Muscle of leg (tissue), 3 donors: ENCODE measurements at regions not wholly inside any gene's neighbourhood (a gene's known extent, or its start where the extent isn't known, plus 50 kb on each side); places are given as distances from the start of the nearest gene placed in this dataset.
A peak's percentile ranks its signal among the peaks of the same experiment; 100 is the strongest.

Experiments used
- DNase-seq: peaks from one replicate; pipeline ENCODE4 v3.0.0; 2013
- H3K27ac ChIP-seq: one replicate; pipeline ENCODE4 v1.5.1; 2013; ENCODE audit warnings: mild to moderate bottlenecking, low read length, control low read depth
- H3K27me3 ChIP-seq: one replicate; pipeline ENCODE4 v1.6.1; 2013; ENCODE audit warnings: low read length; ENCODE audit not compliant: control insufficient read depth, insufficient read depth
- H3K36me3 ChIP-seq: one replicate; pipeline ENCODE4 v1.6.1; 2013; ENCODE audit warnings: low read length; ENCODE audit not compliant: control insufficient read depth, insufficient read depth
- H3K4me1 ChIP-seq: one replicate; pipeline ENCODE4 v1.6.1; 2013; ENCODE audit warnings: low read length; ENCODE audit not compliant: control insufficient read depth, insufficient read depth
- H3K4me3 ChIP-seq: one replicate; pipeline ENCODE4 v1.5.1; 2013; ENCODE audit warnings: low read length, control low read depth
- H3K9me3 ChIP-seq: replicated peaks from 2 replicates; pipeline ENCODE4 v1.6.1; 2013; ENCODE audit warnings: low read depth, low read length; ENCODE audit not compliant: control insufficient read depth
- WGBS: methylation state at CpG from one replicate; pipeline ENCODE4 v1.1.5; 2013; ENCODE audit warnings: missing lambda C conversion rate; ENCODE audit not compliant: insufficient coverage; 5-methylcytosine and 5-hydroxymethylcytosine counted together

- DNase-seq = no peak
- H3K27me3 ChIP-seq = no peaks in the 10 kb centered on the region
- WGBS = no CpG with 5 or more reads among the region's 6 CpGs
- no peak overlapping the region for H3K27ac ChIP-seq
- H3K36me3 ChIP-seq = no peaks in the 10 kb centered on the region
- no peaks in the 10 kb centered on the region for H3K4me1 ChIP-seq
- H3K4me3 ChIP-seq = no peak overlapping the region
- H3K9me3 ChIP-seq = no peaks in the 10 kb centered on the region
Observed at GRCh38 chr6:104522533-104522932, 337.2 kb downstream of the HACE1 start.

GRCh38 chr6:104521176-104521575, 338.5 kb downstream of the HACE1 start:
- whole genome bisulfite sequencing = no CpG with 5 or more reads among the region's 3 CpGs
- Histone ChIP-seq H3K27me3 (no peaks in the 10 kb centered on the region), H3K9me3 (no peaks in the 10 kb centered on the region), H3K4me3 (no peak overlapping the region), H3K27ac (no peak overlapping the region), H3K36me3 (no peaks in the 10 kb centered on the region), H3K4me1 (no peaks in the 10 kb centered on the region)
- DNase-seq = peak; percentile 33

GRCh38 chr6:104519566-104519965, 340.2 kb downstream of the HACE1 start:
- no peak overlapping the region for H3K4me3 ChIP-seq
- no peaks in the 10 kb centered on the region for H3K4me1 ChIP-seq
- H3K27me3 ChIP-seq = no peaks in the 10 kb centered on the region
- 55% methylated on average over 2 of the region's 4 CpGs for WGBS
- H3K36me3 ChIP-seq = no peaks in the 10 kb centered on the region
- H3K27ac ChIP-seq = no peak overlapping the region
- no peak for DNase-seq
- H3K9me3 ChIP-seq = no peaks in the 10 kb centered on the region

GRCh38 chr6:104509355-104509754, 350.4 kb downstream of the HACE1 start:
- DNase-seq = no peak
- Histone ChIP-seq H3K27ac (no peak overlapping the region), H3K36me3 (no peaks in the 10 kb centered on the region), H3K4me1 (no peaks in the 10 kb centered on the region), H3K27me3 (no peaks in the 10 kb centered on the region), H3K9me3 (no peaks in the 10 kb centered on the region), H3K4me3 (no peak overlapping the region)
- 67% methylated on average over 1 of the region's 3 CpGs for WGBS

GRCh38 chr6:104506429-104506828, 353.3 kb downstream of the HACE1 start:
- Histone ChIP-seq H3K9me3 (no peaks in the 10 kb centered on the region), H3K27ac (no peak overlapping the region), H3K4me1 (no peaks in the 10 kb centered on the region), H3K4me3 (no peak overlapping the region), H3K27me3 (no peaks in the 10 kb centered on the region), H3K36me3 (no peaks in the 10 kb centered on the region)
- WGBS = 100% methylated on average over 1 of the region's 1 CpG
- no peak for DNase-seq

GRCh38 chr6:104505838-104506237, 353.9 kb downstream of the HACE1 start:
- Histone ChIP-seq H3K4me1 (no peaks in the 10 kb centered on the region), H3K9me3 (no peaks in the 10 kb centered on the region), H3K36me3 (no peaks in the 10 kb centered on the region), H3K27ac (no peak overlapping the region), H3K27me3 (no peaks in the 10 kb centered on the region), H3K4me3 (no peak overlapping the region)
- WGBS = no CpG with 5 or more reads among the region's 2 CpGs
- no peak for DNase-seq

GRCh38 chr6:104500265-104500664, 359.5 kb downstream of the HACE1 start:
- Histone ChIP-seq H3K27ac (no peak overlapping the region), H3K36me3 (no peaks in the 10 kb centered on the region), H3K27me3 (no peaks in the 10 kb centered on the region), H3K4me1 (no peaks in the 10 kb centered on the region), H3K9me3 (no peaks in the 10 kb centered on the region), H3K4me3 (no peak overlapping the region)
- no peak for DNase-seq
- 50% methylated on average over 1 of the region's 2 CpGs for WGBS

GRCh38 chr6:104486035-104486434, 373.7 kb downstream of the HACE1 start:
- WGBS = 13% methylated on average over 1 of the region's 3 CpGs
- Histone ChIP-seq H3K36me3 (no peaks in the 10 kb centered on the region), H3K4me1 (no peaks in the 10 kb centered on the region), H3K27ac (no peak overlapping the region), H3K4me3 (no peak overlapping the region), H3K27me3 (no peaks in the 10 kb centered on the region), H3K9me3 (no peaks in the 10 kb centered on the region)
- DNase-seq = peak; percentile 8

GRCh38 chr6:104484626-104485025, 375.1 kb downstream of the HACE1 start:
- no peak overlapping the region for H3K27ac ChIP-seq
- no peak for DNase-seq
- no peaks in the 10 kb centered on the region for H3K36me3 ChIP-seq
- no peaks in the 10 kb centered on the region for H3K27me3 ChIP-seq
- H3K9me3 ChIP-seq = no peaks in the 10 kb centered on the region
- H3K4me1 ChIP-seq = no peaks in the 10 kb centered on the region
- 56% methylated on average over 2 of the region's 3 CpGs for WGBS
- H3K4me3 ChIP-seq = no peak overlapping the region

- Histone ChIP-seq H3K27me3 (no peaks in the 10 kb centered on the region), H3K4me3 (no peak overlapping the region), H3K9me3 (no peaks in the 10 kb centered on the region), H3K4me1 (no peaks in the 10 kb centered on the region), H3K36me3 (no peaks in the 10 kb centered on the region), H3K27ac (no peak overlapping the region)
- no peak for DNase-seq
- 43% methylated on average over 1 of the region's 1 CpG for WGBS
Observed at GRCh38 chr6:104484191-104484590, 375.5 kb downstream of the HACE1 start.

- Histone ChIP-seq H3K27me3 (no peaks in the 10 kb centered on the region), H3K4me3 (no peak overlapping the region), H3K9me3 (no peaks in the 10 kb centered on the region), H3K4me1 (no peaks in the 10 kb centered on the region), H3K27ac (no peak overlapping the region), H3K36me3 (no peaks in the 10 kb centered on the region)
- WGBS = no CpG with 5 or more reads among the region's 2 CpGs
- peak; percentile 44 for DNase-seq
Observed at GRCh38 chr6:104483225-104483834, 376.4 kb downstream of the HACE1 start.
